H1 (cell line): ENCODE measurements at regions not wholly inside any gene's neighbourhood (a gene's known extent, or its start where the extent isn't known, plus 50 kb on each side); places are given as distances from the start of the nearest gene placed in this dataset.
A peak's percentile ranks its signal among the peaks of the same experiment; 100 is the strongest.

Experiments
- CTCF ChIA-PET: fragments of 300-600 bp; sonication (Branson Sonifier 250); formaldehyde crosslinking; loops from one replicate; lab custom pipeline; 2021; ENCODE audit not compliant: partially characterized antibody; lab: Charles Lee
- POLR2A ChIA-PET: fragments of 300-600 bp; sonication (Branson Sonifier 250); formaldehyde crosslinking; loops from one replicate; lab custom pipeline; 2021; ENCODE audit warnings: inconsistent platforms; ENCODE audit not compliant: partially characterized antibody; lab: Charles Lee
- DNase-seq, 2 experiments: peaks; one replicate each; pipeline versions ENCODE4 v3.0.0 to v3.0.0-alpha.2; 2010 to 2022; ENCODE audit warnings: low spot score in 2 of 2, low read depth in 1 of 2, mixed read lengths in 1 of 2
- FAIRE-seq: peaks from 2 replicates; lab custom pipeline; 2011; peaks lifted over from hg19 to GRCh38; lab: Jason Lieb, UNC
- H2AFZ ChIP-seq: 2 replicates; pipeline ENCODE4 v1.8.1; 2012; ENCODE audit warnings: low read length, inconsistent platforms
- H2AK5ac ChIP-seq: 2 replicates; pipeline ENCODE4 v1.6.1; 2013; ENCODE audit warnings: low read depth, low read length
- H2BK120ac ChIP-seq: replicated peaks from 2 replicates; pipeline ENCODE3; 2013; ENCODE audit warnings: low read depth, low read length, inconsistent platforms
- H2BK12ac ChIP-seq: 2 replicates; pipeline ENCODE4 v1.6.1; 2013; ENCODE audit warnings: low read depth, low read length
- H2BK15ac ChIP-seq: 2 replicates; pipeline ENCODE4 v1.6.1; 2013; ENCODE audit warnings: low read length
- H2BK20ac ChIP-seq: 2 replicates; pipeline ENCODE4 v1.6.1; 2013; ENCODE audit warnings: low read length
- H2BK5ac ChIP-seq: 2 replicates; pipeline ENCODE4 v1.6.1; 2013; ENCODE audit warnings: low read depth, low read length
- H3K14ac ChIP-seq: 2 replicates; pipeline ENCODE4 v1.6.1; 2013; ENCODE audit warnings: inconsistent platforms; ENCODE audit not compliant: insufficient read length
- H3K18ac ChIP-seq: 2 replicates; pipeline ENCODE4 v1.6.1; 2013; ENCODE audit warnings: low read length; ENCODE audit errors: extremely low read depth
- H3K23ac ChIP-seq: 2 replicates; pipeline ENCODE4 v1.6.1; 2013; ENCODE audit warnings: inconsistent platforms; ENCODE audit not compliant: insufficient read length
- H3K23me2 ChIP-seq: 2 replicates; pipeline ENCODE4 v1.6.1; 2013; ENCODE audit warnings: low read depth, low read length
- H3K27ac ChIP-seq: 2 replicates; pipeline ENCODE4 v1.6.1; 2011; ENCODE audit warnings: low read depth, low read length, inconsistent platforms
- H3K27me3 ChIP-seq, 4 experiments: replicated peaks in 1 of 4; 1 replicate in 1 of 4; 2 replicates in 3 of 4; pipeline versions ENCODE4 v1.6.1 to v1.8.1; 2011 to 2013; ENCODE audit warnings: low read length in 3 of 4, mild to moderate bottlenecking in 3 of 4, inconsistent platforms in 2 of 4, mixed read lengths in 2 of 4, moderate library complexity in 1 of 4; ENCODE audit not compliant: control insufficient read depth in 3 of 4, insufficient read depth in 3 of 4; ENCODE audit errors: extremely low read depth in 1 of 4
- H3K36me3 ChIP-seq, 4 experiments: 2 replicates each; pipeline versions ENCODE4 v1.6.1 to v1.8.1; 2011 to 2013; ENCODE audit warnings: mild to moderate bottlenecking in 4 of 4, low read length in 3 of 4, moderate library complexity in 2 of 4, control low read depth in 1 of 4, inconsistent platforms in 1 of 4; ENCODE audit not compliant: insufficient read depth in 4 of 4, control insufficient read depth in 2 of 4
- H3K4ac ChIP-seq: replicated peaks from 2 replicates; pipeline ENCODE3; 2013; ENCODE audit warnings: low read length, low read depth, mixed read lengths, inconsistent platforms; ENCODE audit not compliant: insufficient read length
- H3K4me1 ChIP-seq, 4 experiments: replicated peaks in 1 of 4; 1 replicate in 1 of 4; 2 replicates in 3 of 4; pipeline versions ENCODE4 v1.6.1 to v1.8.1; 2011 to 2013; ENCODE audit warnings: low read length in 3 of 4, inconsistent platforms in 2 of 4, mixed read lengths in 1 of 4; ENCODE audit not compliant: insufficient read depth in 4 of 4, control insufficient read depth in 3 of 4
- H3K4me2 ChIP-seq, 2 experiments: 2 replicates each; pipeline versions ENCODE4 v1.6.1 to v1.8.1; 2011 to 2013; ENCODE audit warnings: low read depth in 2 of 2, low read length in 2 of 2, control low read depth in 1 of 2, inconsistent platforms in 1 of 2, mild to moderate bottlenecking in 1 of 2; ENCODE audit not compliant: insufficient read depth in 1 of 2
- H3K4me3 ChIP-seq, 4 experiments: fragments of 200-600, 300-600 bp in 1 of 4; sonication (generic), shearing (Covaris generic), sonication (Bioruptor Twin) in 1 of 4; 2 replicates each; pipeline versions ENCODE4 v1.5.1 to v1.8.1; 2011 to 2016; ENCODE audit warnings: low read length in 4 of 4, low read depth in 3 of 4, control low read depth in 2 of 4, inconsistent platforms in 2 of 4, mild to moderate bottlenecking in 2 of 4, mixed read lengths in 1 of 4, moderate library complexity in 1 of 4; ENCODE audit not compliant: insufficient read depth in 2 of 4; ENCODE audit errors: extremely low read depth in 1 of 4
- H3K56ac ChIP-seq: replicated peaks from 2 replicates; pipeline ENCODE3; 2013; ENCODE audit warnings: low read depth, mild to moderate bottlenecking, mixed read lengths, low read length, inconsistent platforms; ENCODE audit not compliant: insufficient read length
- H3K79me1 ChIP-seq: 2 replicates; pipeline ENCODE4 v1.6.1; 2013; ENCODE audit warnings: low read depth, low read length, control low read depth
- H3K79me2 ChIP-seq, 2 experiments: 2 replicates each; pipeline versions ENCODE4 v1.6.1 to v1.8.1; 2012 to 2013; ENCODE audit warnings: low read length in 2 of 2, mild to moderate bottlenecking in 2 of 2, inconsistent platforms in 1 of 2; ENCODE audit not compliant: insufficient read depth in 2 of 2, control insufficient read depth in 1 of 2
- H3K9ac ChIP-seq, 4 experiments: replicated peaks in 1 of 4; 1 replicate in 1 of 4; 2 replicates in 3 of 4; pipeline versions ENCODE4 v1.6.1 to v1.8.1; 2011 to 2013; ENCODE audit warnings: low read depth in 3 of 4, low read length in 3 of 4, control low read depth in 2 of 4, mild to moderate bottlenecking in 2 of 4, moderate library complexity in 2 of 4, inconsistent platforms in 1 of 4; ENCODE audit errors: extremely low read depth in 1 of 4
- H3K9me3 ChIP-seq, 2 experiments: 2 replicates each; pipeline versions ENCODE4 v1.6.1 to v1.8.1; 2012 to 2013; ENCODE audit warnings: mild to moderate bottlenecking in 2 of 2, moderate library complexity in 2 of 2, control low read depth in 1 of 2, inconsistent platforms in 1 of 2, low read depth in 1 of 2, low read length in 1 of 2, mixed read lengths in 1 of 2; ENCODE audit not compliant: insufficient read depth in 2 of 2
- H4K20me1 ChIP-seq, 2 experiments: replicated peaks in 1 of 2; 2 replicates each; pipeline versions ENCODE3 to v1.8.1; 2011 to 2013; ENCODE audit warnings: inconsistent platforms in 2 of 2, low read length in 2 of 2, mild to moderate bottlenecking in 1 of 2; ENCODE audit not compliant: insufficient read depth in 2 of 2, control insufficient read depth in 1 of 2
- H4K5ac ChIP-seq: 2 replicates; pipeline ENCODE4 v1.6.1; 2013; ENCODE audit warnings: low read length, low read depth, mixed read lengths, inconsistent platforms; ENCODE audit not compliant: insufficient read length
- H4K8ac ChIP-seq: 2 replicates; pipeline ENCODE4 v1.8.0; 2013; ENCODE audit warnings: mild to moderate bottlenecking, moderate library complexity, low read length, inconsistent platforms; ENCODE audit not compliant: insufficient read depth; ENCODE audit errors: extremely low read depth
- H4K91ac ChIP-seq: replicated peaks from 2 replicates; pipeline ENCODE3; 2013; ENCODE audit warnings: low read length, mixed read lengths, inconsistent platforms; ENCODE audit not compliant: insufficient read length
- CBX8 ChIP-seq: fragments of 300-800, 300-1000 bp; sonication (generic); IDR thresholded peaks from 2 replicates; pipeline ENCODE4 v1.7.1; 2016; ENCODE audit warnings: low read depth, low read length, borderline replicate concordance
- HDAC2 ChIP-seq, 2 experiments: fragments of 300-600 bp in 1 of 2; sonication (generic) in 1 of 2; IDR thresholded peaks; 2 replicates each; pipeline ENCODE4 v1.6.1; 2011 to 2012; ENCODE audit warnings: low read depth in 2 of 2, low read length in 2 of 2, mild to moderate bottlenecking in 2 of 2, moderate library complexity in 2 of 2, borderline replicate concordance in 1 of 2, inconsistent platforms in 1 of 2
- RXRA ChIP-seq: IDR thresholded peaks from 2 replicates; pipeline ENCODE4 v1.6.1; 2011; ENCODE audit warnings: low read depth, mild to moderate bottlenecking, low read length, moderate library complexity; ENCODE audit not compliant: insufficient read depth
- WGBS, 2 experiments: shearing (Covaris generic) in 1 of 2; methylation state at CpG; one replicate each; pipeline versions ENCODE4 v1.1.6 to v1.1.7; 2013 to 2015; ENCODE audit warnings: low lambda C conversion rate in 2 of 2, mixed read lengths in 2 of 2, inconsistent platforms in 1 of 2, low coverage in 1 of 2, missing lambda C conversion rate in 1 of 2; ENCODE audit not compliant: insufficient replicate concordance in 2 of 2, insufficient coverage in 1 of 2, insufficient read length in 1 of 2; ENCODE audit errors: extremely low coverage in 1 of 2, missing lambda C conversion rate in 1 of 2; 5-methylcytosine and 5-hydroxymethylcytosine counted together

- H3K9me3 ChIP-seq = no peaks in the 10 kb centered on the region
- H3K18ac ChIP-seq = no peak overlapping the region
- WGBS, 2 experiments = 95% methylated on average over 9 of the region's 9 CpGs; no CpG with 5 or more reads in 1 of the 2 experiments
- H3K4me2 ChIP-seq = no peak overlapping the region
- H3K56ac ChIP-seq = no peak overlapping the region
- DNase-seq (no peak), FAIRE-seq (no peak)
- CTCF ChIA-PET = interaction anchor here (1.1 kb wide), 1 partner anchor 11 kb away, joined by 8 read pairs; no protein-coding TSS in a partner anchor
- no peak overlapping the region for H2BK5ac ChIP-seq
- H2AFZ ChIP-seq = no peak overlapping the region
- no peaks in the 10 kb centered on the region for H3K23me2 ChIP-seq
- no peaks in the 10 kb centered on the region for H3K27me3 ChIP-seq
- H2BK120ac ChIP-seq = no peak overlapping the region
- H4K20me1 ChIP-seq = no peaks in the 10 kb centered on the region
- H2AK5ac ChIP-seq = no peak overlapping the region
- H3K4ac ChIP-seq = peak overlapping the region; percentile 66
- no peaks in the 10 kb centered on the region; the same call in 1 of the 2 replicates for H3K79me1 ChIP-seq
- H3K14ac ChIP-seq = no peak overlapping the region
- H3K23ac ChIP-seq = no peak overlapping the region
- no peak overlapping the region for H3K4me3 ChIP-seq
- H2BK12ac ChIP-seq = no peak overlapping the region
- H3K27ac ChIP-seq = no peak overlapping the region
- peaks cover 0 to 6% (median 0%) of the 10 kb centered on the region in 4 experiments; a peak in 2 of 7 replicates for H3K4me1 ChIP-seq
- H3K36me3 ChIP-seq = no peaks in the 10 kb centered on the region
- no peak overlapping the region for H4K5ac ChIP-seq
- H4K8ac ChIP-seq = no peak overlapping the region
- no peak overlapping the region for H2BK20ac ChIP-seq
- TF ChIP-seq RXRA (no peak), HDAC2 (IDR thresholded peaks at IDR 0.05; ENCODE audit: borderline replicate concordance in 1 of 2, low read depth in 2 of 2, low read length in 2 of 2) (no peak), CBX8 (no peak)
- TF ChIP-seq, all 59 proteins: peak for 0
- Histone ChIP-seq H4K91ac (no peak overlapping the region), H3K79me2 (no peaks in the 10 kb centered on the region), H3K9ac (no peak overlapping the region), H2BK15ac (no peak overlapping the region)
- POLR2A ChIA-PET = no interaction called here
Measured at GRCh38 chr10:3473271-3473670, 300.7 kb upstream of the PITRM1 start.
